ENCODE measurements at regions not wholly inside any gene's neighbourhood (a gene's known extent, or its start where the extent isn't known, plus 50 kb on each side); places are given as distances from the start of the nearest gene placed in this dataset.

DNA sequence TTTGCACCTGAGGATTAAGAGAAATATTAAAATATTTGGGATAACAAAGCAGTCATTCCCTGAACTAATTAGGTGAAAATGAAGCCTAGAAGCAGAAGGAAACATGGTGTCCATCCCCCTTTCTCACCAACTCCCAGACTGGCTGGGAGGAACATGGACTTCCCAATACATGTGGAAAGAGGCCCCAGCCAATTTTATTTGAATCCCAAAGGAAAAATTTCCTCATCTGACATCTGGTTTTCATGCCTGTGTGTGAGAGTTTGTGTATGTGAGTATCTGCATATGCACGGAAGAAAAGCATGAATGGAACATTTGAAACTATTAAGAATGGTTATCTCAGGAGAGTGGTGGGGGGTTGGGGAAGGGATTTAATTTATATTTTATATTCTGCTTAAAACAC lies 84.3 kb downstream of the COPS8 start:
- DNase-seq (ENCODE audit: low read depth) = no peak

DNA sequence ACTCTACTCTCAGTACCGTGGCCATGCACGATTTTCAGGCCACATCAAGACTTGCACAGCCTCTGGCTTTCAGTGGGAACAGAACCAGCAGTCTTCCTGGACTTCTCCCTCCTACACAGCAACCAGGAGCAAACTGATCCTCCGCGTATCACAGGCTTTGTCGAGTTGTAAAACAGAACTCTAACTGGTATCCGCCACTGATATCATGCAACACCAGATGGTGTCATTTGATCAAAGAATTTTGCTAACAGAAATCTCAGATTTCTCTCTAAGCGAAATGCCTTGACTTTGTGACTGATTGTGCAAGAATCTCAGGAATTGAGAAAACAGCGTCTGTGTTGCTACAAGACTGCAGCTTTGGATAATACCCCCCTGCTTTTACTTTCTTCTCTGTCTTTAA lies 85.7 kb downstream of the COPS8 start:
- no peak for DNase-seq (ENCODE audit: low read depth)

DNA sequence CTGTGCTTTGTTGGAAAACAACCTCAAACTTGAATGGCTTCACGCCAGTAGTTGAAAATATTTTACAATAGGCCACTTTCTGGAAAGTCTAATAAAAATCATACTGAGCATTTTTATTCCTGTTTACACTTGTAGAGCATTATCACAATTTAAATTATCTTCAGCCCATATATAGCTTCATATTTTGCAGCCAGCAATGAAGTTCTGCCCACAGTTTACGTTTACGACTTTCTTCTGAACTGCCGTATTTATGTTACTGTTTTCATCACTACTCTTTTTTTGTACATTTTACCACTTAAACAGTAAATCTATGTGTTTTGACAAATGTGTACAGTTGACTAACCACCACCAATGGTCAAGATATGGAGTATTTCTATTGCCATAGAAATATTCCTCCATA lies 86.2 kb downstream of the COPS8 start:
- DNase-seq (ENCODE audit: low read depth) = no peak

DNA sequence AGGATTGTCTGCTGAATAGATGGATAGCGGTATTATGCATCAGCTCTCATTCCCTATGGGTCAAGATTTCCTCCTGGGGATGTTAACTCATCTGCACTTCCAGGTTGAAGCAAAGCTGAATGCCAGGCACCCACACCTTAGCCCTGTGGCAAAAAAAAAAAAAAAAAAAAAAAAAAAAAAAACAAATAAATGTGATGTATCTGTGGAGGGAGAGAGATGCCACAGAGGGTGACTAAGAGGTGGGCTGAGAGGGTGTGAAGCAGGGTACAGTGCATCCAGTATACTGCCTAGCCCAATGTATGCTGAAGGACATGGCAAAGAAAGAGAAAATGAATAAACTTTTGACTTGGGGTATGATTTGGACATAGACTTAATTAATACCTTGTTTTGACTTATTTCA lies 91.4 kb downstream of the COPS8 start:
- no peak for DNase-seq (ENCODE audit: low read depth)

DNA sequence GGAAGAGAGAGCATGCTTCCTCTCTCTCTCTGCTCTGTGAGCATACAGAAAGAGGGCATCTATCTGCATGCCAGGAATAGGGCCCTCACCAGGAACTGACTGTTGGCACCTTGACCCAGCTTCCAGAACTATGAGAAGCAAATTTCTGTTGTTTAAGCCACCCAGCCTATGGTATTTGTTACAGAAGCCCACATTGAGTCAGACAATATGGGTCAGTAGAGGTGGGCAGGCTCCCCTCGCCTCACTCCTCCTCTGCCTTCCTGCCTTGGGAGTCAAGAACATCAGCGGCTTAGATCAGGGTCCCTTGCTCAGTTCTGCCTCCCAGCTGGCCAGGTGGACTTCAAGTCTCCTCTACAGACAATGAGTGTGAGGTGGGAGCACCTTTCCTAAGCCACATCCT lies 92.3 kb downstream of the COPS8 start:
- no peak for DNase-seq (ENCODE audit: low read depth)

DNA sequence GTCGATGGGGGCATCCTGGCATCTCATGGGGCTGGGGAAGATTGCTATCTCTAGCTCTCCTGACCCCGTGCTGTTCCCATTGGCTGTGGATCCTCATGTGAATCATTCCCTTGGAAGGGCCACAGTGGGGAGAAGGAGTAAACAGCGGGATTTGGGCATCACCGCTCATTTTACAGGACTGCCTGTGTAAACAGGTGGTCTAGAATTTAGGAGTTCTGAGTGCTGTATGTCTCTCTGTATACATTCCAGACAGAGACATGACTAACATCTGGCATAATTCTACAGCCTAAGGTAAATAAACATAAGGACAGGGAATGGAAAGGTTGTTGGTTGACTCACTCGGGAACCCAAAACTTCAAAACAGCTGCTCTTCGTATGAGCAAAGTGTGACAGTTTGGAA lies 92.7 kb downstream of the COPS8 start:
- no peak for DNase-seq (ENCODE audit: low read depth)

DNA sequence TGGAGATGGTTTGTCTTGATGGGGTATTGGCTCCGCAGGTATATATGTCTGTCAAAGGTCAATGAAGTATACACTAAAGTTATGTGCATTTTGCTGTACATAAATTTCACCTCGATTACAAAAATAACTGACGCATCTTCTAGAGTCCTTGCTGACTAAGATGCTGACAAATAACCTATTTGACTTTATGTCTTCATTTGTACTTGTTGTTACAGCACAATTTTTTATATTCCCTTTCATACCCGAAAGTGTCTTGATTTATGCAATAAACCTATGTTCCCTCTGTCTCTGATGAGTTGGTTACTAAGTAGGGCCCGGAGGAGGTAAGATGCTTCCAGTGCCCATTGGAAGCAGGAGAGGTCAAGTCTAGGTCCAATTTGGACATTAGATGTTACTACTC lies 93.5 kb downstream of the COPS8 start:
- no peak for DNase-seq (ENCODE audit: low read depth)

DNA sequence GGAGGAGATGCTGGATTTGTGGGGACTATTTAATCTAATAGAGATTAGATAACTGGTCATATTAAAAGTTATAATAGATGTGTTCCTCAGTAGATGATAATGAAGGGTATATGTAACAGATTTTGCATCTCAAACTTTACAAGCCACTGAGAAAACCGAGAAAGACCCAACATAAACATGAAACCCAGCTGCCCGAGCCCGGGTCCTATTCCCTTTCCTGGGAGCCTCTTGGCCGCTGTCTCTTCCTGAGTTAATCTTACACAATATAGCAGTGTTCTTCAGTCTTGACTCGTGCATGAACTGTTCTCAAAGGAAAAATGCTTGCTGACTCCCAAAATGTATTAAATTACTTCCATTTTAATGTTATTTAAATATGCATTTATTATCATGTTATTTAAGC lies 94.5 kb downstream of the COPS8 start:
- DNase-seq (ENCODE audit: low read depth) = no peak

DNA sequence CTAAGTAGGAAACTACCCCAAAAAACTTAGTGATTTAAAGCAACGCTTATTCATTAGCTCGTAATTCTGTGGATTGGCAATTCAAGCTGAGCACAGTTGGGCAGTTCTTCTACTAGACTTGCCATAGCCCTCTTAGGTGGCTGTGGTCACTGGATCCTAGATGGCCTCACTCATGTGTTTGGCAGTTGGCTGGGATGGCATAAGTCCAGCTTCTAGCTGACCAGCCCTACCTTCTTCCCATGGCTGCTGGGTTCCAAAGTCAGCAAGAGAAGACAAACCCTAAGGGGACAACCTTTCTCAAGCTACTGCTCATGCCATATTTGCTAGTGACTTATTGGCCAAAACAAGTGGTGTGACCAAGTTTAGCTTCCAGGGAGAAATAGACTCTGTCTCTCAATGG lies 95.3 kb downstream of the COPS8 start:
- DNase-seq (ENCODE audit: low read depth) = no peak

DNA sequence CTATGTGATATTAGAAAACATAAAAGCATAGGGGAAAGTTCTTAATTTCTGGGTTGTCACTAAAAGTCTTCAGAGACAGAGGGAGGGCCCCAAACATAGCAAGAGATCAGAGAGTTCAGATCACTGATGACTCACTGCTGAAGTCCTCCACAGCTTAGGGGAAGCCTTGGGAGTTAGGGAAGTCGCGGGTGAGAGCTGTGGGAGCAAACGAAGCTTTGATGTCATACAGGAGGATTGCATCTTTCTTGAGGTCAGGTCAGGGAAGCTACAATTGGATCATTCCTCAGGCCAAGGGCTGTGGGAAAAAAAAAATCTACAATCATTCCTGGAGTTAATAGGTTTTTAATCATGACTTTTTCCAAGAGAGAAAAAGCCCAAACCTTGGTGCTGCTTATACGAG lies 96.2 kb downstream of the COPS8 start:
- DNase-seq (ENCODE audit: low read depth) = no peak

DNA sequence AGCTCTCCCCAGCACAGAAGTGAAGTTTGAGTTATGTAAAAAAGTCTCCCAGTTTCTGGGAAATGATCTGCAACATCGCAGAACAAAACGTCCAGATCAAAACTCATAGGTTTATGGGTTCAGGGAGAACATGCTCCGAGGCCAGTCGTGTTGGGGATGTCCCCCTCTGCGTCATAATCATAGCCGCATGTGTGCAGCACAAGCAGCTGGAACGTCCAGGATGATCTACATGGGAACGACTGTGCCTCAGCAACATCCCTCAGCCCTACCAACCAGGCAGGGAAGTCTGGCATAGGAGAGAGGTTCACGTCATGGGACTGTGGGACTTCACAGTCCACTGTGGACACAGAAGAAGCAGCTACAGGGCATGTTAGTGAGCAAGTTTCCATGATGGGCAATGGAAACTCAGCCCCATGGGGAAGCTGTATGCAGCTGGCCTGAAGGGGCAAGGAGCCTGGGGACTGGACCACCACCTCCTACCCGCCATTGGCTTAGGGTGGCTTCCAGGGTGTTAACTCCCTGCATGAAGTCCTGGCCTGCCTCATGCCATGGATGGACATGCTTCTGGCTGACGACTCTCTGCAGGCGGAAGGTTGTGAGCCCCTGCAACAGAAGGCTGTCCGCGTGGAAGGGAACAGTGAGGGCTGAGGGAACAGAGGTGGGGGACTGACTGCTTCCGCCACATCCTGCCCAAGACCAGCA lies 96.9 kb downstream of the COPS8 start:
- no peak for DNase-seq (ENCODE audit: low read depth)

DNA sequence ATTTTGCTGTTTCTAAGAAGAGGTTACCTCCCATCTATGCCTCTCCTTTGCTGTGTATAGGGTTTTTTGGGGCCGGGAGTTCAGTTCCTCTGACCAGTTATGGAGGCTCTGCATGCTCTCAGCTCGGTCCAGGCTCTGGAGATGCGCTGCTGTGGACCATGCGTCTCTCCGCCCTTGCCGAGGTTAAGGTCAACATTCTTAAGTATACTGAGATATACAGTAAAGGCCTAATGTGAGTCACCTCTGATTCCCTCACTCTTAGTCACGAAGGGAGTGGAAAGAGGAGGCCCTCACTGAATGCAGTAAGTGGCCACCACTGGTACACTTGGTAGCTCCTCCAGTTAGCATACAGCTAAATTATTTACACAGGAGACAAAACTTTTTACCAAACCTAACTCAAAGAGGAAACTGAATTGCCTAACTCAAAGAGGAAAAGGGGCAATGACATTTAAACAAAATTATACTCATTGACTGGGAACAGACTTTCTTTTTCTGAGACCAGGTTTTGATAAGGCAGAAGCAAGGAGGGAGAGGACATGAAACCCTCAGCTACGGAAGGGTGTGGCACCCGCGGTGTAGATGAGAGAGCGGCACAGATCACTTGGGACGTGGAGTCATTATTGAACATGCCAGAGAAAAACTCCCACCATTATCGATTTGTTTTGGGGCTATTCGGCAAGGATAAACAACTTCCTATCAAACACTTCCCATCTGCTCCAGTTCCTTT lies 98.7 kb downstream of the COPS8 start:
- DNase-seq (ENCODE audit: low read depth) = no peak

DNA sequence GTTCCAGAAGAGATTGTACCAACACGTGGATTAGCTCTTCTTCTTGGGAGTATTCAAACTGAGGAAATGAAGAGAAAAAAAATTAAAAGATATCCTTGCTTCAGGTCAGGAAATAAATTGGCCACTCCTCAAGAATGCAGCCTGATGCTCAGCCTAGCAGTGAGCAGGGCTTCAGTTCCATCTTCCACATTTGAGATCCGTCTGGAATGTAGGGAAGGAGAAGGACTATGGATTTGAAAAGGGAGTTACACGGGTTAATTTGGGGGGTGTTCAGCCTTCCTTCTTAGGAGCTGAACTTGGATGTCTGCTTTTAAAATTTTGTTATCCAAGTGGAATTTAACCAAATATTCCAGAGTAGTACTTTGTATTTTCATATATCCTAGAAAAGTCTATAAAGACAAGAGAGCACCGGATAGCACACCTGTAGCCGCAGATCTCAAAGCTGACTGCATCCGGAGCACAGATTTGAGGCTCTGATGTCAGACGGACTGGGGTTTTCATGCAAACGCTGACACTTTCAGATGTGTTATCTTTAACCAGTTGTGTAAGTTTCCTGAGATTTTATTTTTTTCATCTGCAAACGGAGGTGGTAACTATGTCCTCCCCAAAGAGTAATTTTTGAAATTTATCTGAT lies 99.3 kb downstream of the COPS8 start:
- DNase-seq (ENCODE audit: low read depth) = no peak

DNA sequence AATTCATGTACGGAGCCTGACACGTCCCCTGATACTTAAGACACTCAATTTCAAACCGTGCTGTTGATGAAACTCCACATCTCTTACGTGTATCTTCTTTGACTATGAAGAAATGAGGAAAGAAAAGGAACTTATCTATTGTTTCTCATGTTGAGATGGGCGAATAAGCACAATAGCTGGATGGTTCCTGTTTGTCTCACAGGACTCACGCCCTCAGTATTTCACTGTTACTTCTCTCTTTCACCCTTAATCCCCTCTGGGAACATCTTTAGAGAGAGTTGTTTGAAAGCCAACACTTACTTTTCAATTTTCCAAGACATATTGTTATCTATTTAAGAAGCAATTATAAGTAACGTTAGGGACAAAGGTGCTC lies 99.8 kb downstream of the COPS8 start:
- DNase-seq (ENCODE audit: low read depth) = no peak

DNA sequence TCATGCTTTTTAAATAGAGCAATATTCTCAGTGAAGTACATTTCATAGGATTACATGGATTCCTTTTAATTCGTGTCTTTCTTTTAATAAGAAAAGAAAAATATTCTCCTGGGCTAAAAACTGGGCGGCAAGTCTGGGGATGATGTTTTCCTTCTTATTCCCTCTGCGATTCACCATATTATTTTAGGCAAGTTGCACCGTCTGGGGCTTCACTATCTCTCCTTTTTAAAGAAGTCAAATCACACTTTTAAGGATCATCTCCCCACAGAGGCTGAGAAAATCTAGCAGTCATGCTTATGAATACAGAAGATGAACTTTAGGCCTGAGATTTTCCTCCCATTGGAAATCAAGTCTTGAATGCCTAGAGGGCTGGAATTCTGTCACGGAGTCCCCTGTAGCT lies 104.1 kb downstream of the COPS8 start:
- no peak for DNase-seq (ENCODE audit: low read depth)

DNA sequence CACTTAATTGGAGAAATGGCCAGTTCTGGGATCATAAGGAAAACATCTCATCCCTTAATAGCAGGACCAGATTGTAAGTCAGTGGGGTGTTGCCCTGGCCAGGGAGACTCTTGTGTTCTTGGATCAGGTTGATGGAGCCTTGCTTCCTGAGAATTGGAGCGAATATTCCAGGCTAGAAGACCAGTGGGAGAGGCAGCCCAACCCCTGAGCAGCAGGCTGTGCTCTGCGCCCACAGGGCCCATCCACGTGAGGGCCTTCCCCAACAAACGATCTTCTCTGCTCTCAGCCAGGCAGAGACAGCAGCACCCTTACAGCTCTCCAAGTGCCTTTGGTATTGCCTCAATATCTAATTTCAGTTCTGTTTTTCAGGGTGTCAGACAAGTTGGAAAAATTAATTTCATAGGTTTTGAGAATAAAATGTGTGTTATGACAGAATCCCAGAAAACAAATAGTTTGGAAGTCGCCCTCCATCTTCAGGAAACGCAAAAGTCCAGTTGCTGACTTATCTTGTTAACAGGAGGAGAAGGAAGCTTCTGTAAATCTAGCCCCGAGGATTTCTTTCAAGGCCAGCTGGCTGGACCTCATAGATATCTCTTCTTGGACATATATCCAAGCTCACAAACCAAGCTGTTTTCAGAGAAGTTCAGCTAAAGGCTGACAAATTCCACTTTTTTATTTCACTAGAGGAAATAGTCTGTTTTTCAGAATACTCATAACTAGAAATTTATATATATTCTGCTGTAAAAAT lies 105.5 kb downstream of the COPS8 start:
- no peak for DNase-seq (ENCODE audit: low read depth)

DNA sequence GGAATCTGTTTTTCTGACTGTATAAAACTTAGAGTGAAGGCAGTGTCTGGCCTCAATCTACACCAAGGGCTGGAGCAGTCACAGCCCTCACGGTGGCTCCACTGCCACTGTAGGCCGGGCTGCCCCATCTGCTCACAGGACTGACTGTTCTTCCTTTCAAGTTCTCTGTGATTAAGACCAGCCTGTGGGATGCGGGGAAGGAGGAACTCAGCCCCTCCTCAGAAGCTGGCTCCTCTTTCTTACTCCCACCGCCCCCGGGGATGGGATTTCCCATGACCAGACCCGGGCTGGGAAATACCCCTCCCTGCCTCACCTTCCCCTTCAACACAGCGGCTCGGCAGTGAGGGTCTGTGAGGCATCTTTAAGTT lies 106.0 kb downstream of the COPS8 start:
- no peak for DNase-seq (ENCODE audit: low read depth)

DNA sequence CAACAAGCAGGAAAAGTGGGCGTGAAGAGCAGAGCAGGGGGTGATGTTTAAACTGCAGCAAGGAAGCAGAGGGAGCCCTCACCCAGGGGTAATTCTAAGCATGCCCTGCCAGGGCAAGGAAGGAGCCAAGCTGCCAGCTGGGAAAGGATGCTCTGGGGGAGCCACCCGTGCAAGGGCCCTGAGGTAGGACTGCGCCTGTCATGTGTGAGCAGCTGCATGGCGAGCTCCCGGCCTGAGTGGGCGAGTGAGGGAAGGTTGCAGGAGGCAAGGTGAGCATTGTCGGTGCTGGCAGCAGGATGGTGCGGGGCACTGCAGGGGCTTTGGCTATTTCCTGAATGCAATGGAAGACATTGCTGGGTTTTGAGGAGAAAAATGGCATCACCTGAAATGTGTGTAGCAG lies 107.2 kb downstream of the COPS8 start:
- DNase-seq (ENCODE audit: low read depth) = no peak

DNA sequence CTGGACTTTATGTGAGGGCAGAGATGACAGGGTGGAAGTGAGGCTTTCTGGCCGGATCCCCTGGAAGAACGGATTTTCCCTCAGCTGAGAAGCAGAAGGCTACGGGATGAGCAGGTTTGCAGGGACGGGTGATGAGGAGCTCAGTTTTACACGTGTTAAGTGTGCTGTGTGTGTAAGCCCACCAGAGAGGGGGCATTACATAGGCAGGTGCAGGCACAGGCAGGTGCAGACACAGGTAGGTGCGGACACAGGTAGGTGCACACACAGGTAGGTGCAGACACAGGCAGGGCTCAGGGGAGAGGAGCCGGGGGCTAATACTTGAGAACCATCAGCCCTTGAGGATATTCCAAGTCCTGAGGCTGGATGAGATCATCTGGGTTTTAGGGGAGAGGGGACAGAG lies 107.7 kb downstream of the COPS8 start:
- DNase-seq (ENCODE audit: low read depth) = no peak

DNA sequence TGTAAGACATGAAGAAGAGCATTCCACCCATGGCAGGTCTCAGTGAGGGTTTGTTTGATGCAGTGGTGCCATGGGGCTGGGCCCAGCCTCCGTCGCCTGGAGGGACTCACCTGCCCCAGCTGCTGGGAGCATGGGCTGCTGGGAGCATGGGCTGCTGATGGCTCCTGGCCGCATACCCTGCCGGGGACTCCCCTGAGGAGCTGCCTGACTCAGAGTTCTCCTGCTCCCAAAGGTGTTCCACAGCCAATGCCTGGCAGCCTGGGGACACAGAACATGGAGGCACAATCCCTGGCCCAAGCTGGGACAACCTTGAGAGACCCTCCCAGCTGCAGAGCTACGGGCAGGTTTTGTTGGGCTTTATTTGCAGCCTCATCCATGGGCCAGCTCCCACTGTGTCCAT lies 108.4 kb downstream of the COPS8 start:
- DNase-seq (ENCODE audit: low read depth) = no peak

DNA sequence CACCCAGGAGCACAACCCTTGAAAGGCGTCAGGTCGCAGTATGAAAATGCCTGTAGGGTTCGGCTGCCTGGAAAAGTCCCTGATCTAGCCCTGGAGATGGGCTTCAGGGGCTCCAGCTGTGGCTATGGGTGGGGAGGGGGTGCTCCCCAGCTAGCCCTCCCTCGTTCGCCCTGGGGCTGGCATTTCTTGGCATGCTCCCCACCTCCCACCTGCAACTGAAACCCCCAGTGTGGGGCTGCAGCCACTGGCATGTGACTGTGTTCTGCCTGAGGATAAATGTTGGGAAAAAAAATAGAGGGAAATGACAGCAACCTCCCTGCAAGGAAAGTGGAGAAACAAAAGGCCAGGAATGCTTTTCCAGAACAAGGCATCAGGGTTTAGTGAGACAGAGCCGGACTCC lies 109.2 kb downstream of the COPS8 start:
- no peak for DNase-seq (ENCODE audit: low read depth)

DNA sequence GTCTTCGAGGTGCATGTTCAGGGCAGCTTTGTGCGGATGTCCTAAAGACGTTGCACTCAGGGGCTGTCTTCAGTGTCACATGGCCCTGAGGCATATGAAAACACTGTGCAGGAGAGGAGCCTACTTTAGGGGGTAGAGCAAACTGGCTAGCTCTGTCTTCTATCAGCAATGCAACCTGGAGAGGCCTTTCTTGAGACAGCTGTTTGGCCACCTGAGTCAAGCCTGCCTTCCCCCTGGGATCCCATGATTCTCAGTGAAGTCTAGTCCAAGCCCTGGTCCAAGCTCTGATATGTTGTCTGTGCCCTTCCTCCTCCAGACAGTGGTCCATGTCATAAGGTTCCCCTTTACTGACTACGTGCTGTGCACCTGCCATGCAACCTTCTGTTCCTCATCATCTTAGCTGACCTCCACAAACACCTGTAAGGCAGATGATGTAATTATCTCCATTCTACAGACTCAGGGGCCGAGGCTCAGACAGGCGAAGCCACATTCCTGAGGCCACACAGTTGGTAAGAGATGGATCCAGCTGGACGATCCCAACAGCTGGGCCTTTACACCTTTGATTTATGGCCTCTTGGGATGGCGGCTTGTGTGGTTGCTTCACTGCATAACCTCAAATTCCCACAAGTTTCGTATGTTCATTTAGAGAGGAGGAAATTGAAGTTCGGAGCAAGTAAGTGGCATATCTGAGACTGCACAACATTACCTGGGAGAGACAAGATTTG lies 109.9 kb downstream of the COPS8 start:
- no peak for DNase-seq (ENCODE audit: low read depth)

All from T follicular helper cell (primary cell).